ENCODE measurements at regions not wholly inside any gene's neighbourhood (a gene's known extent, or its start where the extent isn't known, plus 50 kb on each side); places are given as distances from the start of the nearest gene placed in this dataset.
"Not testable (repeated sequence)": the region's sequence is repeated elsewhere in the genome, so short reads cannot be mapped to it uniquely, and the experiment has no call there.

- TF ChIP-seq POLR2A (IDR thresholded peaks at IDR 0.05), result no peak
- H3K9me3 ChIP-seq (replicated peaks in 1 of 3), result no peaks in the 10 kb centered on the region
- H3K4me1 ChIP-seq (replicated peaks in 1 of 2), result no peaks in the 10 kb centered on the region
- intact Hi-C loops (cut with DNase I), result no loop called here
- no peaks in the 10 kb centered on the region for H3K36me3 ChIP-seq (replicated peaks in 1 of 2)
- DNase-seq, result no peak
- H3K27ac ChIP-seq, result no peak overlapping the region
- H3K27me3 ChIP-seq, result no peaks in the 10 kb centered on the region
- H3K4me3 ChIP-seq, result no peak overlapping the region
- WGBS, 4 donors, result 69 to 75% (median 73%) methylated on average over 5 of the region's 5 CpGs
Observed at GRCh38 chr12:113710216-113710615, 238.5 kb upstream of the LHX5 start.

- no peak overlapping the region for H3K27ac ChIP-seq
- intact Hi-C loops (cut with DNase I), result no loop called here
- H3K9me3 ChIP-seq (replicated peaks in 1 of 3), result no peaks in the 10 kb centered on the region
- TF ChIP-seq POLR2A (IDR thresholded peaks at IDR 0.05) (no peak), CTCF (IDR thresholded peaks at IDR 0.05) (no peak)
- H3K27me3 ChIP-seq, result no peaks in the 10 kb centered on the region
- H3K36me3 ChIP-seq (replicated peaks in 1 of 2), result no peaks in the 10 kb centered on the region
- no peak overlapping the region for H3K4me3 ChIP-seq
- no peaks in the 10 kb centered on the region for H3K4me1 ChIP-seq (replicated peaks in 1 of 2)
- DNase-seq, result no peak
- WGBS, 4 donors, result 84 to 95% (median 93%) methylated on average over 3 of the region's 3 CpGs
Observed at GRCh38 chr12:113709456-113709855, 237.8 kb upstream of the LHX5 start.

GRCh38 chr12:113702836-113703235 is 231.2 kb upstream of the LHX5 start:
- Histone ChIP-seq H3K27ac (no peak overlapping the region), H3K4me1 (replicated peaks in 1 of 2) (no peaks in the 10 kb centered on the region), H3K27me3 (peaks cover 5% of the 10 kb centered on the region), H3K4me3 (no peak overlapping the region), H3K9me3 (replicated peaks in 1 of 3) (no peaks in the 10 kb centered on the region), H3K36me3 (replicated peaks in 1 of 2) (no peaks in the 10 kb centered on the region)
- no peak for TF ChIP-seq CTCF (IDR thresholded peaks at IDR 0.05)
- 71 to 79% (median 77%) methylated on average over 5 to 11 of the region's 11 CpGs for WGBS, 4 donors
- intact Hi-C loops (cut with DNase I), result no loop called here
- no peak for DNase-seq

GRCh38 chr12:113702276-113702675 is 230.6 kb upstream of the LHX5 start:
- H3K27ac ChIP-seq, result no peak overlapping the region
- no peak overlapping the region for H3K4me3 ChIP-seq
- H3K27me3 ChIP-seq, result peaks cover 5% of the 10 kb centered on the region
- no peaks in the 10 kb centered on the region for H3K36me3 ChIP-seq (replicated peaks in 1 of 2)
- intact Hi-C loops (cut with DNase I), result no loop called here
- no peaks in the 10 kb centered on the region for H3K9me3 ChIP-seq (replicated peaks in 1 of 3)
- no peaks in the 10 kb centered on the region for H3K4me1 ChIP-seq (replicated peaks in 1 of 2)
- WGBS, 4 donors, result 33 to 63% (median 42%) methylated on average over 4 of the region's 4 CpGs
- no peak for TF ChIP-seq POLR2A (IDR thresholded peaks at IDR 0.05)
- TF ChIP-seq CTCF (IDR thresholded peaks at IDR 0.05), result no peak
- DNase-seq, result no peak

- intact Hi-C loops (cut with DNase I), result no loop called here
- DNase-seq, result peak; percentile 35 to 73 (median 61)
- Histone ChIP-seq H3K4me1 (replicated peaks in 1 of 2) (no peaks in the 10 kb centered on the region), H3K27me3 (peaks cover 13% of the 10 kb centered on the region), H3K36me3 (replicated peaks in 1 of 2) (no peaks in the 10 kb centered on the region), H3K4me3 (no peak overlapping the region), H3K27ac (no peak overlapping the region), H3K9me3 (replicated peaks in 1 of 3) (no peaks in the 10 kb centered on the region)
- WGBS, 4 donors, result 4 to 15% (median 9%) methylated on average over 2 to 5 of the region's 5 CpGs
- TF ChIP-seq POLR2A (IDR thresholded peaks at IDR 0.05) (no peak), CTCF (IDR thresholded peaks at IDR 0.05) (no peak)
Observed at GRCh38 chr12:113700943-113701342, 229.3 kb upstream of the LHX5 start.

- H3K9me3 ChIP-seq (replicated peaks in 1 of 3); intact Hi-C loops (cut with DNase I); H3K27ac ChIP-seq; H3K4me1 ChIP-seq (replicated peaks in 1 of 2); H3K4me3 ChIP-seq; DNase-seq; H3K36me3 ChIP-seq (replicated peaks in 1 of 2): not testable (repeated sequence)
- H3K27me3 ChIP-seq, result peaks cover 13% of the 10 kb centered on the region
- 46 to 60% (median 51%) methylated on average over 3 of the region's 3 CpGs for WGBS, 4 donors
Observed at GRCh38 chr12:113699984-113700383, 228.3 kb upstream of the LHX5 start.
